Neuronal stem cell (in vitro differentiated cells): ENCODE measurements at regions not wholly inside any gene's neighbourhood (a gene's known extent, or its start where the extent isn't known, plus 50 kb on each side); places are given as distances from the start of the nearest gene placed in this dataset.
A peak's percentile ranks its signal among the peaks of the same experiment; 100 is the strongest.

ENCODE experiments used
- DNase-seq: peaks from one replicate; pipeline ENCODE4 v3.0.0-alpha.2; 2013; ENCODE audit warnings: low spot score
- H2AFZ ChIP-seq: one replicate; pipeline ENCODE4 v1.6.1; 2013; ENCODE audit warnings: mild to moderate bottlenecking, low read length, inconsistent platforms
- H2AK5ac ChIP-seq: 2 replicates; pipeline ENCODE4 v1.6.1; 2013; ENCODE audit warnings: low read depth, mild to moderate bottlenecking, inconsistent platforms, low read length, moderate library complexity, mixed read lengths
- H2BK120ac ChIP-seq: 2 replicates; pipeline ENCODE4 v1.6.1; 2013; ENCODE audit warnings: low read depth, mild to moderate bottlenecking, inconsistent platforms, low read length, moderate library complexity, mixed read lengths
- H2BK12ac ChIP-seq: one replicate; pipeline ENCODE4 v1.6.1; 2013; ENCODE audit warnings: low read length, inconsistent platforms
- H2BK15ac ChIP-seq: 2 replicates; pipeline ENCODE4 v1.6.1; 2013; ENCODE audit warnings: mild to moderate bottlenecking, low read length, inconsistent platforms, mixed read lengths
- H2BK5ac ChIP-seq: one replicate; pipeline ENCODE4 v1.6.1; 2013; ENCODE audit warnings: inconsistent platforms, mild to moderate bottlenecking, low read length, moderate library complexity
- H3K14ac ChIP-seq: one replicate; pipeline ENCODE4 v1.6.1; 2013; ENCODE audit warnings: low read length, inconsistent platforms
- H3K18ac ChIP-seq: 2 replicates; pipeline ENCODE4 v1.6.1; 2013; ENCODE audit warnings: low read length, inconsistent platforms
- H3K23ac ChIP-seq: 2 replicates; pipeline ENCODE4 v1.6.1; 2013; ENCODE audit warnings: low read depth, mild to moderate bottlenecking, mixed read lengths, low read length, inconsistent platforms; ENCODE audit not compliant: poor library complexity
- H3K27ac ChIP-seq: replicated peaks from 3 replicates; pipeline ENCODE4 v1.5.1; 2013; ENCODE audit warnings: low read length, inconsistent platforms
- H3K27me3 ChIP-seq, 3 experiments: 2 replicates each; pipeline ENCODE4 v1.6.1; 2013; ENCODE audit warnings: low read length in 3 of 3, mild to moderate bottlenecking in 2 of 3, inconsistent platforms in 1 of 3, low read depth in 1 of 3, mixed read lengths in 1 of 3, moderate library complexity in 1 of 3; ENCODE audit not compliant: control insufficient read depth in 3 of 3, insufficient read depth in 3 of 3
- H3K36me3 ChIP-seq, 2 donors: replicated peaks in 1 of 2; 2 replicates each; pipeline ENCODE4 v1.6.1; 2013; ENCODE audit warnings: low read length in 2 of 2; ENCODE audit not compliant: control insufficient read depth in 2 of 2, insufficient read depth in 2 of 2
- H3K4ac ChIP-seq: 2 replicates; pipeline ENCODE4 v1.6.1; 2013; ENCODE audit warnings: inconsistent platforms, mild to moderate bottlenecking, low read length, moderate library complexity
- H3K4me1 ChIP-seq, 2 donors: 1 replicate in 1 of 2; 2 replicates in 1 of 2; pipeline ENCODE4 v1.6.1; 2013; ENCODE audit warnings: low read length in 2 of 2, low read depth in 1 of 2; ENCODE audit not compliant: control insufficient read depth in 2 of 2, insufficient read depth in 1 of 2
- H3K4me2 ChIP-seq: one replicate; pipeline ENCODE4 v1.6.1; 2013; ENCODE audit warnings: mild to moderate bottlenecking, low read length, inconsistent platforms; ENCODE audit not compliant: insufficient read depth, poor library complexity, severe bottlenecking
- H3K4me3 ChIP-seq, 2 donors: 2 replicates each; pipeline ENCODE4 v1.5.1; 2013; ENCODE audit warnings: low read length in 2 of 2, mild to moderate bottlenecking in 2 of 2, inconsistent platforms in 1 of 2, moderate library complexity in 1 of 2
- H3K79me1 ChIP-seq: one replicate; pipeline ENCODE4 v1.6.1; 2013; ENCODE audit warnings: low read depth, mild to moderate bottlenecking, inconsistent platforms, low read length, moderate library complexity
- H3K9ac ChIP-seq: one replicate; pipeline ENCODE4 v1.6.1; 2013; ENCODE audit warnings: mild to moderate bottlenecking, low read depth, low read length, inconsistent platforms; ENCODE audit not compliant: poor library complexity
- H3K9me3 ChIP-seq, 2 donors: replicated peaks in 1 of 2; 2 replicates each; pipeline versions ENCODE3 to v1.6.1; 2013; ENCODE audit warnings: low read length in 2 of 2, mild to moderate bottlenecking in 2 of 2, inconsistent platforms in 1 of 2, low read depth in 1 of 2, mixed read lengths in 1 of 2, moderate library complexity in 1 of 2; ENCODE audit not compliant: control insufficient read depth in 2 of 2, insufficient read depth in 1 of 2
- H4K8ac ChIP-seq: one replicate; pipeline ENCODE4 v1.6.1; 2013; ENCODE audit warnings: low read depth, mild to moderate bottlenecking, inconsistent platforms, low read length, moderate library complexity
- H4K91ac ChIP-seq: one replicate; pipeline ENCODE4 v1.6.1; 2013; ENCODE audit warnings: low read length, low read depth, mild to moderate bottlenecking, inconsistent platforms; ENCODE audit not compliant: poor library complexity
- WGBS, 2 donors: extraction: QIAGEN DNeasy Blood & Tissue Kit; methylation state at CpG; one replicate each; pipeline ENCODE4 v1.1.7; 2013; ENCODE audit warnings: missing lambda C conversion rate in 2 of 2, mixed read lengths in 1 of 2; ENCODE audit not compliant: insufficient read length in 2 of 2, insufficient replicate concordance in 1 of 2; ENCODE audit errors: extremely low coverage in 2 of 2; 5-methylcytosine and 5-hydroxymethylcytosine counted together

GRCh38 chr17:5730373-5730772 is 146.1 kb upstream of the NLRP1 start:
- no peak overlapping the region for H2AFZ ChIP-seq
- peak overlapping the region; percentile 63 for H2BK12ac ChIP-seq
- peak overlapping the region; percentile 63 for H3K14ac ChIP-seq
- peak overlapping the region; percentile 82 for H3K23ac ChIP-seq
- H3K4ac ChIP-seq: peak overlapping the region; percentile 44
- peaks cover 0 to 4% of the 10 kb centered on the region in 2 donors for H3K9me3 ChIP-seq
- DNase-seq: no peak
- H2BK120ac ChIP-seq: no peak overlapping the region
- no peaks in the 10 kb centered on the region for H3K79me1 ChIP-seq
- peak overlapping the region; percentile 68 for H3K18ac ChIP-seq
- peaks cover 0 to 1% of the 10 kb centered on the region in 2 donors for H3K4me1 ChIP-seq
- peak overlapping the region; percentile 48 for H4K8ac ChIP-seq
- peak overlapping the region in 1 of 2 donors; percentile 30 for H3K4me3 ChIP-seq
- H3K9ac ChIP-seq: no peak overlapping the region
- no peaks in the 10 kb centered on the region for H3K36me3 ChIP-seq
- peaks cover 0 to 2% (median 0%) of the 10 kb centered on the region in 3 experiments for H3K27me3 ChIP-seq
- H4K91ac ChIP-seq: no peak overlapping the region
- WGBS, 2 donors: no CpG with 5 or more reads among the region's 6 CpGs
- H2BK5ac ChIP-seq: peak overlapping the region; percentile 72
- no peak overlapping the region for H3K4me2 ChIP-seq
- peak overlapping the region; percentile 99 for H2AK5ac ChIP-seq
- H3K27ac ChIP-seq: no peak overlapping the region
- peak overlapping the region; percentile 37 for H2BK15ac ChIP-seq

DNA sequence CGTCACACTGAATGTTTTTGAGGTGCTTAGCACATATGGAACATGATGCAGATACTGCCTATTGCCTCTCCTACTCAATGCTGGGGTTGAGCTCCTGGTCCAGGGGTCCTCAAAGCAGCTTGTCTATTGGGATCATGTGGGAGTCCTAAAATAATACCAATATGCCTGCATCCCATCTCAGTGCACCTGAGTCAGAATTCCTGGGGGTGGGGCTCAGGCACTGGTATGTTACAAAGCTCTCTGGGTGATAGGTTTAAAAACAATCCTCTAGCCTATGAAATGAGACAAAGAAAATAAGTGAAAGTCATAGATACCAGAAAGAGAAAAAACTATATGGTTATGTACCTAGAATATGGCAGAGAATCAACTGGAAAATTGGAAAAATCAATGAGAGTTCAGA is 156.6 kb upstream of the NLRP1 start:
- Histone ChIP-seq H3K23ac (no peak overlapping the region), H3K4ac (no peak overlapping the region), H3K36me3 (no peaks in the 10 kb centered on the region), H2BK15ac (no peak overlapping the region), H2BK5ac (no peak overlapping the region), H3K9ac (no peak overlapping the region), H3K4me1 (no peaks in the 10 kb centered on the region), H3K4me2 (no peak overlapping the region), H3K14ac (no peak overlapping the region), H3K27ac (no peak overlapping the region), H4K91ac (no peak overlapping the region), H3K27me3 (peaks cover 0 to 5% (median 0%) of the 10 kb centered on the region in 3 experiments), H2BK120ac (no peak overlapping the region), H3K9me3 (no peaks in the 10 kb centered on the region), H2BK12ac (no peak overlapping the region), H2AFZ (no peak overlapping the region), H3K18ac (no peak overlapping the region), H3K4me3 (no peak overlapping the region), H2AK5ac (no peak overlapping the region), H3K79me1 (no peaks in the 10 kb centered on the region), H4K8ac (no peak overlapping the region)
- no CpG with 5 or more reads among the region's 1 CpG for WGBS, 2 donors
- no peak for DNase-seq

DNA sequence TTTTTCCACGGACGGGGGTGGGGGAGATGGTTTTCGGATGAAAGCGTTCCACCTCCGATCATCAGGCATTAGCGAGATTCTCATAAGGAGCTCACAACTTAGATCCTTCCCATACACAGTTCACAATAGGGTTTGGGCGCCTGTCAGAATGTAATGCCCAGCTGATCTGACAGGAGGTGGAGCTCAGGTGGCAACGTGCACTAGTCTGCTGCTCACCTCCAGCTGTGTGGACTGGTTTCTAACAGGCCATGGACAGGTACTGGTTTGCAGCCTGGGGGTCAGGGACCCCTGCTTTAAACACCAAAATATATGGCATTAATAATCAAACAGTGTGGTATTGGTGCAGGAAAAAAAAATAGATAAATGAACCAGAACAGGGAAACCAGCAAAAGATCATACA is 157.5 kb upstream of the NLRP1 start:
- no peaks in the 10 kb centered on the region for H3K9me3 ChIP-seq
- no peak overlapping the region for H2AK5ac ChIP-seq
- H3K4ac ChIP-seq: no peak overlapping the region
- no peak for DNase-seq
- no CpG with 5 or more reads among the region's 8 CpGs for WGBS, 2 donors
- no peak overlapping the region for H2BK5ac ChIP-seq
- H3K23ac ChIP-seq: no peak overlapping the region
- no peaks in the 10 kb centered on the region for H3K79me1 ChIP-seq
- H2BK15ac ChIP-seq: peak overlapping the region; percentile 15
- no peaks in the 10 kb centered on the region for H3K4me1 ChIP-seq
- no peak overlapping the region for H2BK120ac ChIP-seq
- no peak overlapping the region for H4K91ac ChIP-seq
- H3K4me2 ChIP-seq: no peak overlapping the region
- no peak overlapping the region for H3K18ac ChIP-seq
- no peaks in the 10 kb centered on the region for H3K36me3 ChIP-seq
- no peak overlapping the region for H3K4me3 ChIP-seq
- H3K9ac ChIP-seq: no peak overlapping the region
- H3K27ac ChIP-seq: no peak overlapping the region
- H4K8ac ChIP-seq: no peak overlapping the region
- H3K14ac ChIP-seq: no peak overlapping the region
- peaks cover 0 to 5% (median 0%) of the 10 kb centered on the region in 3 experiments for H3K27me3 ChIP-seq
- H2AFZ ChIP-seq: no peak overlapping the region
- no peak overlapping the region for H2BK12ac ChIP-seq

- Histone ChIP-seq H2BK5ac (no peak overlapping the region), H3K18ac (no peak overlapping the region), H3K14ac (no peak overlapping the region), H3K9ac (no peak overlapping the region), H2BK15ac (no peak overlapping the region), H3K27me3 (peaks cover 0 to 5% (median 0%) of the 10 kb centered on the region in 3 experiments), H3K9me3 (no peaks in the 10 kb centered on the region), H3K79me1 (no peaks in the 10 kb centered on the region), H3K27ac (no peak overlapping the region), H3K4ac (no peak overlapping the region), H2AK5ac (no peak overlapping the region), H3K4me2 (no peak overlapping the region), H3K4me1 (no peaks in the 10 kb centered on the region), H2BK12ac (no peak overlapping the region), H2BK120ac (no peak overlapping the region), H4K91ac (no peak overlapping the region), H3K4me3 (no peak overlapping the region), H4K8ac (no peak overlapping the region), H3K23ac (no peak overlapping the region), H2AFZ (no peak overlapping the region), H3K36me3 (no peaks in the 10 kb centered on the region)
- no peak for DNase-seq
- WGBS, 2 donors: no CpG with 5 or more reads among the region's 4 CpGs
These were observed 161.0 kb upstream of the NLRP1 start for GRCh38 chr17:5745111-5745813.
